ENCODE measurements at regions not wholly inside any gene's neighbourhood (a gene's known extent, or its start where the extent isn't known, plus 50 kb on each side); places are given as distances from the start of the nearest gene placed in this dataset.

DNA sequence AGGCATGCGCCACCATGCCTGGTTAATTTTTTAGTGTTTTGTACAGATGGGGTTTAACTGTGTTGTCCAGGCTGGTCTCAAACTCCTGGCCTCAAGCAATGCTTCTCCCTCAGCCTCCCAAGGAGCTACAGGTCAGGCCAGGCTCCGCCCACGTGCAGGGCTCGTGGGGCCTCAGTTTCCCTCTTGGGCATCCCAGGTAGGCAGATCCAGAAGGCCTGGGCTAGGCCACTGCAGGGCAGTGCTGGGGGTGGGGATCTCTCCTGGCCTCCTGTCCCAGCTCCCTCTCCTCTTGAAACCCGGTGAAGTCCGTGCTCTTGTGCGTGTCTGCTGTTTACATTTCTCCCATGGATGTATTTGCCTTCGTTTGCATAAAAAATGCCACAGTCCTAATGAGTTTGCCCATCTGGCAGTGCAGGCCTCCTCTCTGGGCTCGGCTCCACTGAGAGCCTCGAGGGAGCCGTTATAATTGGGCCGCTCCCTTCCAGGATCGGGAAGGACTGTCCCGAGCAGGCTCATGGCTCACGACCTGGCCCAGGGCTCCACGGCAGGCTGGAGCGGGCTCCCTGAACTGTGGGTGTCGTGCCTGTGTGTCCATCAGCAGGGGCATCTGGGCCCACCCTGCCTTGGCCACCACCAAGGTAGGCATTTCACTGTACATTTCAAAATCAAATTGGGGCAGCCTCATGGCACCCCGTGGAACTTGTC is 52.6 kb upstream of the RUFY1 start:
- H3K27ac ChIP-seq: no peak overlapping the region
- no peak overlapping the region for H3K9ac ChIP-seq
- no peak overlapping the region for H3K4me3 ChIP-seq
- no peaks in the 10 kb centered on the region; a peak in 1 of 22 replicates for H4K20me1 ChIP-seq
- H3K9me3 ChIP-seq (replicated peaks in 1 of 11): peaks cover 7 to 29% (median 19%) of the 10 kb centered on the region in 11 experiments
- no peak for TF ChIP-seq Cebpa-rat (IDR thresholded peaks at IDR 0.05)
- H3K27me3 ChIP-seq: no peaks in the 10 kb centered on the region
- H3K4me2 ChIP-seq: no peak overlapping the region
- H3K36me3 ChIP-seq: no peaks in the 10 kb centered on the region
- H3K4me1 ChIP-seq: peaks cover 0 to 6% (median 0%) of the 10 kb centered on the region in 10 experiments; a peak in 3 of 20 replicates

DNA sequence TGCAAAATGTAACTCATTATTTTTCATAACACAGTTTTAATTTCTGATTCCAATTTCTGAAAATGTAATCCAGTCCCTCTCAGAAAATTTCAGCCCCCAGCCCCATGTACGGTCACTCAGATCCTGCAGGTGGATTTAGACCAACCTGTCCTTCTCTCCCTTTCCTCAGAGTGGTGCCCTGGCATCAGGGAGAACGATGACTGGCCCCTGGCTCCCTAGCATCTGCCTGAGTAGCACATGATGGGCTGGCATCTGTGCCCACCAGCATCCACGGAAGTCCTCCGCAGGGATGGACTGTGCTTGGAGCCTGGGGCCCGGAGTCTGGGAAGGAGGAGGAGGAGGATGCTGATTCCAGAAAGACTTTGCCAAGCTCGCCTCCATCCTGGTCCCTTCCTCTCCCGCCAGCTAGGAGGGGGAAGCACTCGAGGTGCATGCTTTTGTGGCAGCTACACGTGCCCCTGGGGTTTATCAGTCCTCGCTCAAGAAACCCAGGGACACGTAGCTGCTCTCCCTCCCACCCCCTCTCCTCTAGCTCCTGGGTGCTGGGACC is 54.4 kb upstream of the RUFY1 start:
- Histone ChIP-seq H3K36me3 (no peaks in the 10 kb centered on the region), H4K20me1 (no peaks in the 10 kb centered on the region; a peak in 1 of 22 replicates), H3K27me3 (no peaks in the 10 kb centered on the region), H3K9ac (no peak overlapping the region), H3K4me3 (no peak overlapping the region), H3K4me2 (no peak overlapping the region), H3K27ac (no peak overlapping the region), H3K9me3 (replicated peaks in 1 of 11) (peaks cover 7 to 28% (median 16%) of the 10 kb centered on the region in 11 experiments), H3K4me1 (peaks cover 0 to 6% (median 0%) of the 10 kb centered on the region in 10 experiments; a peak in 3 of 20 replicates)
- no peak for TF ChIP-seq Cebpa-rat (IDR thresholded peaks at IDR 0.05)

DNA sequence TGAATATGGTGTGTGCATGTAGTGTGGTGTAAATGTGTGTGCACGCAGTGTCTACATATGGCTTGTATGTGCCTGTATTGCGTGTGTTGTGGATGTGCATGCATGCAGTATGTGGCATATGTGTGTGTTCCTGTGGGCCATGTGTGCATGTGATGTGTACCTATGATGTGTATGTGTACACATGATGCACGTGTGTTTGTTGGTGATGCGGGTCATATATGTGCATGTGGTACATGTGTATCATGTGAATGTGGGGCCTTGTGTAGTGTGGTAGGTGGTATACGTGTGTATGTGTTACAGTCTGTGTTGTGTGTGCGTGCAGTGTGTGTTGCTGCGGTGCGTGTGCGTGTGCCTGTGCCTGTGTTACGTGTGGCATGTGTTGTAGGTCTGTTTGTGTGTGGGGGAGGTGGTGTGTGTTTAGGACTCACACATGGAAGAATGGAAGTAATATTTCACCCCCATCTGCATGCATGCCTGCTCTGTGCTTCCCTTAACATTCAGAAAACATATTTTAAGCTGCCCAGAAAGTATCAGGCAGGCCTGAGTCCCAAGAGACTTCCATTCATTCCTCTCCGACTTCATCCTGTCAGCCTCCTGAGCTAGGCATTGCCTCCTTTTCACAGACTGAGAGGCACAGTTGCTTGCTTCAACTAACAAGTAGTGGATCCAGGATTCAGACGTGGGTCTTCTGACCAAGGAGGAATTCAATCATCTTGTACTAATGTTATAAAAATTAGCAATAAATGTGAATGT is 55.4 kb upstream of the RUFY1 start:
- no peaks in the 10 kb centered on the region for H3K27me3 ChIP-seq
- H3K27ac ChIP-seq: no peak overlapping the region
- no peaks in the 10 kb centered on the region for H3K36me3 ChIP-seq
- no peaks in the 10 kb centered on the region; a peak in 1 of 22 replicates for H4K20me1 ChIP-seq
- TF ChIP-seq Cebpa-rat (IDR thresholded peaks at IDR 0.05): no peak
- H3K4me1 ChIP-seq: peaks cover 0 to 6% (median 0%) of the 10 kb centered on the region in 10 experiments; a peak in 3 of 20 replicates
- H3K9me3 ChIP-seq (replicated peaks in 1 of 11): peaks cover under 1 to 20% (median 6%) of the 10 kb centered on the region in 11 experiments; a peak in 20 of 22 replicates
- H3K9ac ChIP-seq: no peak overlapping the region
- no peak overlapping the region for H3K4me3 ChIP-seq
- no peak overlapping the region for H3K4me2 ChIP-seq

DNA sequence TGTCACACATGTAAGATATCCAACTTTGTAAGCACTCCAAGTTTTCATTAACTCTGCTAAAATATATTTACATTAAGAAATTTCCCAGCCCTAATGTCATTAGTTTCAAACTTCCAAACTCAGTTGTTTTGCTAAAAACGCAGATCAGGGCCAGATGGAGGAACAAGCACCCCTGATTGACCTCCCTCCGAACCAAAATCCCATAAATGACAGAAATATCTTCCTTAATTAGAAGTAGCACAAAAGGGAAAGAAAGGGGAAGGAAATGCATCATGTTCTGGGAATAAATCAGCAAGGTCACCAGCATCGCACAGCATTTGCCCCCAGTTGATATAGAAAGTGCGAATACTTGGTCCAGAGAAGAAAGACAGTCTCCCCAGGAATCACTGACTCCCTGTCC is 61.4 kb upstream of the RUFY1 start:
- no peaks in the 10 kb centered on the region for H4K20me1 ChIP-seq
- H3K9me3 ChIP-seq (replicated peaks in 1 of 11): peaks cover 0 to 10% (median 0%) of the 10 kb centered on the region in 11 experiments; a peak in 8 of 22 replicates
- no peak overlapping the region for H3K9ac ChIP-seq
- H3K27me3 ChIP-seq: no peaks in the 10 kb centered on the region
- H3K4me1 ChIP-seq: peaks cover 0 to 19% (median 9%) of the 10 kb centered on the region in 10 experiments; a peak in 11 of 20 replicates
- TF ChIP-seq Cebpa-rat (IDR thresholded peaks at IDR 0.05): no peak
- H3K36me3 ChIP-seq: no peaks in the 10 kb centered on the region
- peak overlapping the region in 2 of 11 experiments; percentile 26 to 49; a peak in 3 of 22 replicates for H3K27ac ChIP-seq
- peak overlapping the region in 6 of 11 experiments; percentile 10 to 83 (median 67); a peak in 11 of 22 replicates for H3K4me2 ChIP-seq
- no peak overlapping the region for H3K4me3 ChIP-seq

DNA sequence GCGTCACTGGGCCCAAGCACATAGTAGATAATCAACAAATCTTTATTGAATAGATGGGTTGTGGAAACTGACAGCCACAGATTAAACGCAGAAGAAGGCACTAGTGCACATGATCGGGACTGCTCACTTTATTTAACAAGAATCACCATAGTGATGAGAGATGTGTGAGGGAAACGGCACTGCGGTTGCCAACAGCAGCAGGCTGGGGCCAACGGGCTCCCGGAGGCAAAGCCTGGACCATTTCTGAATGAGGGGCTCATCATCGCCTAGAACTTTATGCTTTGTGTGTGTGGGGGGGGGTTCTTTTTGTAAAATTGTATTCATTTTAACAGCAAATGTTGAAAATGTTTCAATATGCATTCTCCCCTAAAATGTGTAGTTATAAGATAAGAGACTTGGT is 61.9 kb upstream of the RUFY1 start:
- H3K4me2 ChIP-seq: peak overlapping the region in 5 of 11 experiments; percentile 10 to 83 (median 73); a peak in 9 of 22 replicates
- peak overlapping the region in 2 of 11 experiments; percentile 26 to 49; a peak in 3 of 22 replicates for H3K27ac ChIP-seq
- TF ChIP-seq Cebpa-rat (IDR thresholded peaks at IDR 0.05): no peak
- H3K9ac ChIP-seq: no peak overlapping the region; a peak in 1 of 22 replicates
- H3K4me3 ChIP-seq: no peak overlapping the region
- H3K36me3 ChIP-seq: no peaks in the 10 kb centered on the region
- H3K9me3 ChIP-seq (replicated peaks in 1 of 11): peaks cover 0 to 10% (median 0%) of the 10 kb centered on the region in 11 experiments; a peak in 8 of 22 replicates
- H3K27me3 ChIP-seq: no peaks in the 10 kb centered on the region
- H4K20me1 ChIP-seq: no peaks in the 10 kb centered on the region
- peaks cover 0 to 19% (median 9%) of the 10 kb centered on the region in 10 experiments; a peak in 11 of 20 replicates for H3K4me1 ChIP-seq

DNA sequence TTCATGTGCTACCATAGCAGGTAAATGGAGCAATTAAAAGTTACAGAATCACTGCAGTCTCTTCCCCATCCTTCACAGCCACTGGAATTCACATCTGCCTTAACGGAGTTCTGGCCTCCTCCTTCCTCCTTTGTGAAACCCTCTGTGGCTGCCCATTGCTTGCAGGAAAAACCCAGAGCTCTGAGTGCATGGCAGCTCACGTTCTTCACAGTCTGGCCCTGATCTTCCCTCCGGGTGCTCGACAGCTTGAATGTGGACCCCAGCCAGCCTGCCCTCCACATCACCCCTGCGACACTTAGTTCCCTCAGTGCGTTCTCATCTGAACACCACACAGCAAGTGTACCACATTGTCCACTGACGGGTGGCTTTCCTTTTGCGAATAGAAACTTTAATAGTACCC is 63.2 kb upstream of the RUFY1 start:
- Histone ChIP-seq H3K36me3 (no peaks in the 10 kb centered on the region), H3K4me1 (peaks cover 0 to 19% (median 9%) of the 10 kb centered on the region in 10 experiments; a peak in 11 of 20 replicates), H3K4me3 (no peak overlapping the region), H3K27ac (no peak overlapping the region), H3K9me3 (replicated peaks in 1 of 11) (peaks cover 0 to 14% (median 3%) of the 10 kb centered on the region in 11 experiments; a peak in 9 of 22 replicates), H3K27me3 (no peaks in the 10 kb centered on the region), H3K9ac (no peak overlapping the region), H3K4me2 (no peak overlapping the region), H4K20me1 (no peaks in the 10 kb centered on the region)
- TF ChIP-seq Cebpa-rat (IDR thresholded peaks at IDR 0.05): no peak

DNA sequence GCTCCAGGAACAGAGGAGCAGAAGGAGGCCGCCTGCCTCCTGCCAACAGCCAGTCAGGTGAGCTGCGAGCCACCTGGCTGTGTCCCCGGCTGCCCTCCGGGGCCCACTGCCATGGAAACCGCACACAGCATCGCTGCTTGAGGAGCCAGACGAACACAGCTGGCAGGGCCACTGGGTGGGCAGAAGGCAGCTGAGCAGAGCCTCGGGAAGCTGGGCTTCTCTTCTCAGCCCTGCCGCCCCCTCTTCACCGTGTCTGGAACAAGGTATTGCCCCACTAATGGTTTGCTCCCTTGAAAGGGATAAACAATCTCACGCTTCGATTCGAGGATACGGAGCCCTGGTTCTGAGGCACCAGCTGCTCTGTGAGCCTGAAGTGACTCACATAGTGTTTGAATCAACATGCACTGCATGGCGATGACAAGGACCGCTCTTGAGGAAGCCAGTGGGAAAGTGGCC is 63.7 kb upstream of the RUFY1 start:
- Histone ChIP-seq H3K4me1 (peaks cover 0 to 19% (median 9%) of the 10 kb centered on the region in 10 experiments; a peak in 11 of 20 replicates), H4K20me1 (no peaks in the 10 kb centered on the region), H3K27me3 (no peaks in the 10 kb centered on the region)

DNA sequence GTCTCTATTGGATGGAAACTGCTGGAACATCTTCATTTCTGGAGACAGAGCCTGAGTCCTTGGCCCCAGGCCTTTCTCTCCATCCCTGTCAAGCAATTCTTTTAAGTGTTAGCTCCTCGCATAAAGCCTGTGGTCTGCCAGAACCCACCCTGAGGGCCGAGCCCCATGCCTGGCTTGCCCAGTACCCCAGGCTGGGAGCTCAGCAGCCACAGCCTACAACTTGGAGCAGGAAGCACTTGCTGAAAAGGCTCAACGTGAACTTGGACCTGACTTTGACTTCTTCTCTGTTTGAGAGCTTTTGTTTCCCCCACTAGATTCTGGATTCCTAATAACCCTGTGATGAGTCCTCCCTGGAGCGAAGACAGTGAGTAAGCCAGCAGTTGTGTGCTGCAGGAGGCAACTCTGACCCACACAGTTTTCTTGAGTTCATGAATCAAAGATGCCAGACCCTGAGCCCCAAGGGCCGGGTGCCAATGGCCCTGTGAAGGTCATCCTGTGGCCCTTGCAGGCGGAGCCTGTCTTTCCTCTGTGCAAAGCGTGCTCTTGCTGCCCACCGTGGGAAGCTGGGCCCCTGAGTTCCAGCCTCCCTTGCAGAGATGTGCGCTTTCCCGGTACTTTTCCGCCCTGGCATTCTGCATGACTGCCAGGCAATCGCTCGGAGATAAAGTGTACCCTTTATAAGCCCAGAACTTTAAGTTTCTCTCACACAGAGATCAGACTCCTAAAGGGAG is 64.3 kb upstream of the RUFY1 start:
- no peaks in the 10 kb centered on the region for H4K20me1 ChIP-seq
- no peak overlapping the region for H3K4me2 ChIP-seq
- no peak for TF ChIP-seq Cebpa-rat (IDR thresholded peaks at IDR 0.05)
- H3K4me1 ChIP-seq: peaks cover 0 to 19% (median 9%) of the 10 kb centered on the region in 10 experiments; a peak in 11 of 20 replicates
- H3K9me3 ChIP-seq (replicated peaks in 1 of 11): peaks cover 3 to 19% (median 5%) of the 10 kb centered on the region in 11 experiments; a peak in 18 of 22 replicates
- no peak overlapping the region for H3K9ac ChIP-seq
- no peaks in the 10 kb centered on the region for H3K27me3 ChIP-seq
- no peak overlapping the region for H3K27ac ChIP-seq
- H3K36me3 ChIP-seq: no peaks in the 10 kb centered on the region
- H3K4me3 ChIP-seq: no peak overlapping the region

More for the DNA sequence above, 63.7 kb upstream of the RUFY1 start:
- Histone ChIP-seq H3K9me3 (replicated peaks in 1 of 11) (peaks cover 0 to 19% (median 3%) of the 10 kb centered on the region in 11 experiments; a peak in 11 of 22 replicates), H3K36me3 (no peaks in the 10 kb centered on the region), H3K4me2 (no peak overlapping the region), H3K9ac (no peak overlapping the region), H3K27ac (no peak overlapping the region), H3K4me3 (no peak overlapping the region)
- TF ChIP-seq Cebpa-rat (IDR thresholded peaks at IDR 0.05): no peak
